SK-N-SH treated with all-trans-retinoic acid at 6 μM for 48 hours (cell line): ENCODE measurements at regions not wholly inside any gene's neighbourhood (a gene's known extent, or its start where the extent isn't known, plus 50 kb on each side); places are given as distances from the start of the nearest gene placed in this dataset.

Experiments used
- BACH2 ChIP-seq: fragments of 250-450 bp; sonication (Bioruptor Pico); IDR thresholded peaks from 2 replicates; pipeline ENCODE4 v1.9.0; 2021; ENCODE audit warnings: mild to moderate bottlenecking, borderline replicate concordance
- PPARA ChIP-seq: fragments of 250-450 bp; sonication (Bioruptor Pico); IDR thresholded peaks from 2 replicates; pipeline ENCODE4 v1.5.0; 2020; ENCODE audit warnings: mild to moderate bottlenecking, borderline replicate concordance
- ZNF8 ChIP-seq: fragments of 450-650 bp; formaldehyde crosslinking; IDR thresholded peaks from 2 replicates; pipeline ENCODE4 v1.5.0; 2020; ENCODE audit warnings: mild to moderate bottlenecking, moderate library complexity
- TF ChIP-seq, protein P1 (sequence below): fragments of 250-450 bp; sonication (Bioruptor Pico); IDR thresholded peaks from 2 replicates; pipeline ENCODE4 v1.5.1; 2021; ENCODE audit warnings: mild to moderate bottlenecking, moderate library complexity
- TF ChIP-seq, protein P2 (sequence below): fragments of 250-450 bp; sonication (Bioruptor Pico); IDR thresholded peaks from 2 replicates; pipeline ENCODE4 v1.8.0; 2020; ENCODE audit warnings: mild to moderate bottlenecking, moderate library complexity, borderline replicate concordance
- TF ChIP-seq, protein P3 (sequence below): fragments of 250-450 bp; sonication (Bioruptor Pico); IDR thresholded peaks from 2 replicates; pipeline ENCODE4 v1.5.0; 2020; ENCODE audit warnings: mild to moderate bottlenecking, moderate library complexity
- TF ChIP-seq, protein P4 (sequence below): fragments of 250-450 bp; sonication (Bioruptor Pico); IDR thresholded peaks from 2 replicates; pipeline ENCODE4 v1.5.1; 2020; ENCODE audit warnings: low read depth, mild to moderate bottlenecking, moderate library complexity

DNA sequence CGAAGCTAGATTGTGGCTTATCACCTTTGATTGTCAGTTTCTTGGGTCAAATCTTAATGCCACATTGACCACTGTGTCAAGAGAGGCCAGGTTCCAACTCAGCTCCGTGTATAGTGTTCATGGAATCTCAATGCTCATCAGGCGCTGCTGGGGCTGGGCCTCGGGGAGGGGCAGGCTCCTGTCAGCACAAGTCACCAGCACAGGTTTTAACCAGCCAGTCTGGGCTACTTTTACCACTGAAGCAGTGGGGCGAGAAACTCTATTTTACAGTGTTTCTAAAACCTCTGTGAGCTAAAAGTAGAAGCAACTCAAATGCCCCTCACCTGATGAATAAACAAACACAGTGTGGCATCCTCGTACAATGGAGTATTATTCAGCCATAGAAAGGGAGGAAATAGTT is 118.7 kb upstream of the GJB6 start:
- TF ChIP-seq, protein P1, sequence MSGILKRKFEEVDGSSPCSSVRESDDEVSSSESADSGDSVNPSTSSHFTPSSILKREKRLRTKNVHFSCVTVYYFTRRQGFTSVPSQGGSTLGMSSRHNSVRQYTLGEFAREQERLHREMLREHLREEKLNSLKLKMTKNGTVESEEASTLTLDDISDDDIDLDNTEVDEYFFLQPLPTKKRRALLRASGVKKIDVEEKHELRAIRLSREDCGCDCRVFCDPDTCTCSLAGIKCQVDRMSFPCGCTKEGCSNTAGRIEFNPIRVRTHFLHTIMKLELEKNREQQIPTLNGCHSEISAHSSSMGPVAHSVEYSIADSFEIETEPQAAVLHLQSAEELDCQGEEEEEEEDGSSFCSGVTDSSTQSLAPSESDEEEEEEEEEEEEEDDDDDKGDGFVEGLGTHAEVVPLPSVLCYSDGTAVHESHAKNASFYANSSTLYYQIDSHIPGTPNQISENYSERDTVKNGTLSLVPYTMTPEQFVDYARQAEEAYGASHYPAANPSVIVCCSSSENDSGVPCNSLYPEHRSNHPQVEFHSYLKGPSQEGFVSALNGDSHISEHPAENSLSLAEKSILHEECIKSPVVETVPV (CRISPR knock-in tag) = no peak
- TF ChIP-seq BACH2 (CRISPR knock-in tag) (no peak), PPARA (CRISPR knock-in tag) (no peak), ZNF8 (CRISPR knock-in tag) (no peak)
- TF ChIP-seq, protein P2, sequence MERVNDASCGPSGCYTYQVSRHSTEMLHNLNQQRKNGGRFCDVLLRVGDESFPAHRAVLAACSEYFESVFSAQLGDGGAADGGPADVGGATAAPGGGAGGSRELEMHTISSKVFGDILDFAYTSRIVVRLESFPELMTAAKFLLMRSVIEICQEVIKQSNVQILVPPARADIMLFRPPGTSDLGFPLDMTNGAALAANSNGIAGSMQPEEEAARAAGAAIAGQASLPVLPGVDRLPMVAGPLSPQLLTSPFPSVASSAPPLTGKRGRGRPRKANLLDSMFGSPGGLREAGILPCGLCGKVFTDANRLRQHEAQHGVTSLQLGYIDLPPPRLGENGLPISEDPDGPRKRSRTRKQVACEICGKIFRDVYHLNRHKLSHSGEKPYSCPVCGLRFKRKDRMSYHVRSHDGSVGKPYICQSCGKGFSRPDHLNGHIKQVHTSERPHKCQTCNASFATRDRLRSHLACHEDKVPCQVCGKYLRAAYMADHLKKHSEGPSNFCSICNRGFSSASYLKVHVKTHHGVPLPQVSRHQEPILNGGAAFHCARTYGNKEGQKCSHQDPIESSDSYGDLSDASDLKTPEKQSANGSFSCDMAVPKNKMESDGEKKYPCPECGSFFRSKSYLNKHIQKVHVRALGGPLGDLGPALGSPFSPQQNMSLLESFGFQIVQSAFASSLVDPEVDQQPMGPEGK (CRISPR knock-in tag) = no peak
- TF ChIP-seq, protein P3, sequence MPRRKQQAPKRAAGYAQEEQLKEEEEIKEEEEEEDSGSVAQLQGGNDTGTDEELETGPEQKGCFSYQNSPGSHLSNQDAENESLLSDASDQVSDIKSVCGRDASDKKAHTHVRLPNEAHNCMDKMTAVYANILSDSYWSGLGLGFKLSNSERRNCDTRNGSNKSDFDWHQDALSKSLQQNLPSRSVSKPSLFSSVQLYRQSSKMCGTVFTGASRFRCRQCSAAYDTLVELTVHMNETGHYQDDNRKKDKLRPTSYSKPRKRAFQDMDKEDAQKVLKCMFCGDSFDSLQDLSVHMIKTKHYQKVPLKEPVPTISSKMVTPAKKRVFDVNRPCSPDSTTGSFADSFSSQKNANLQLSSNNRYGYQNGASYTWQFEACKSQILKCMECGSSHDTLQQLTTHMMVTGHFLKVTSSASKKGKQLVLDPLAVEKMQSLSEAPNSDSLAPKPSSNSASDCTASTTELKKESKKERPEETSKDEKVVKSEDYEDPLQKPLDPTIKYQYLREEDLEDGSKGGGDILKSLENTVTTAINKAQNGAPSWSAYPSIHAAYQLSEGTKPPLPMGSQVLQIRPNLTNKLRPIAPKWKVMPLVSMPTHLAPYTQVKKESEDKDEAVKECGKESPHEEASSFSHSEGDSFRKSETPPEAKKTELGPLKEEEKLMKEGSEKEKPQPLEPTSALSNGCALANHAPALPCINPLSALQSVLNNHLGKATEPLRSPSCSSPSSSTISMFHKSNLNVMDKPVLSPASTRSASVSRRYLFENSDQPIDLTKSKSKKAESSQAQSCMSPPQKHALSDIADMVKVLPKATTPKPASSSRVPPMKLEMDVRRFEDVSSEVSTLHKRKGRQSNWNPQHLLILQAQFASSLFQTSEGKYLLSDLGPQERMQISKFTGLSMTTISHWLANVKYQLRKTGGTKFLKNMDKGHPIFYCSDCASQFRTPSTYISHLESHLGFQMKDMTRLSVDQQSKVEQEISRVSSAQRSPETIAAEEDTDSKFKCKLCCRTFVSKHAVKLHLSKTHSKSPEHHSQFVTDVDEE (CRISPR knock-in tag) = no peak
- TF ChIP-seq, protein P4, sequence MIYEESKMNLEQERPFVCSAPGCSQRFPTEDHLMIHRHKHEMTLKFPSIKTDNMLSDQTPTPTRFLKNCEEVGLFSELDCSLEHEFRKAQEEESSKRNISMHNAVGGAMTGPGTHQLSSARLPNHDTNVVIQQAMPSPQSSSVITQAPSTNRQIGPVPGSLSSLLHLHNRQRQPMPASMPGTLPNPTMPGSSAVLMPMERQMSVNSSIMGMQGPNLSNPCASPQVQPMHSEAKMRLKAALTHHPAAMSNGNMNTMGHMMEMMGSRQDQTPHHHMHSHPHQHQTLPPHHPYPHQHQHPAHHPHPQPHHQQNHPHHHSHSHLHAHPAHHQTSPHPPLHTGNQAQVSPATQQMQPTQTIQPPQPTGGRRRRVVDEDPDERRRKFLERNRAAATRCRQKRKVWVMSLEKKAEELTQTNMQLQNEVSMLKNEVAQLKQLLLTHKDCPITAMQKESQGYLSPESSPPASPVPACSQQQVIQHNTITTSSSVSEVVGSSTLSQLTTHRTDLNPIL (CRISPR knock-in tag) = no peak
